Urinary bladder (tissue), 3 donors: ENCODE measurements at regions not wholly inside any gene's neighbourhood (a gene's known extent, or its start where the extent isn't known, plus 50 kb on each side); places are given as distances from the start of the nearest gene placed in this dataset.
"Not testable (repeated sequence)": the region's sequence is repeated elsewhere in the genome, so short reads cannot be mapped to it uniquely, and the experiment has no call there.

Experiments
- DNase-seq: peaks from one replicate; pipeline ENCODE4 v3.0.0-alpha.2; 2015; ENCODE audit errors: extremely low spot score
- H3K27ac ChIP-seq: one replicate; pipeline ENCODE4 v1.5.1; 2013; ENCODE audit warnings: low read depth, mild to moderate bottlenecking, moderate library complexity
- H3K36me3 ChIP-seq: one replicate; pipeline ENCODE4 v1.6.1; 2013; ENCODE audit warnings: mild to moderate bottlenecking, moderate library complexity; ENCODE audit not compliant: insufficient read depth
- H3K4me1 ChIP-seq: one replicate; pipeline ENCODE4 v1.6.1; 2013; ENCODE audit warnings: mild to moderate bottlenecking, moderate library complexity; ENCODE audit not compliant: insufficient read depth
- H3K4me3 ChIP-seq: one replicate; pipeline ENCODE4 v1.5.1; 2013; ENCODE audit warnings: low read depth, low read length
- whole genome bisulfite sequencing: extraction: QIAGEN DNeasy Blood & Tissue Kit; methylation state at CpG from one replicate; pipeline ENCODE4 v1.1.7; 2013; 5-methylcytosine and 5-hydroxymethylcytosine counted together
- donor health status: healthy with polysubstance abuse.
- donor health status: healthy.

DNA sequence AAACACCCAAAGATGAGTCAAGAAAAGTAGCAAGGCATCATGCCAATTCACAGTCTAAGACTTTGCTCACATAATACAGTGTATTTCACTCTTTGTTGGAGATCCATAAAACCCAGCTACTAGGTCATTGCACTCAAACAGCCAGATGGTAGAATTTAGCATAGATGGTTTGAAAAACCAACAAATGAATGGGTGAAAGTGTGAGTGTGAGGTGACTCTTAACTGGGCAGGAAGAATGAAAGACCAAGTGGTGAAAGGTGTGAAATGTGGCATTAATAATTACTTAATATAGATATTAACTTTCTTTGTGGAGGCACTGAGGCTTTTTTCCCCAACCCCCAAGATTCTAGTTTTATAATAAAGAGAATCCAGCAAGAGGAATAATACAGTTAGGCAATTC, 159.5 kb downstream of the SQOR start:
- no peaks in the 10 kb centered on the region for H3K4me1 ChIP-seq
- H3K4me3 ChIP-seq: no peak overlapping the region
- no peak overlapping the region for H3K27ac ChIP-seq
- DNase-seq: no peak
- no peaks in the 10 kb centered on the region for H3K36me3 ChIP-seq

- Histone ChIP-seq H3K4me1 (no peaks in the 10 kb centered on the region), H3K36me3 (no peaks in the 10 kb centered on the region), H3K27ac (no peak overlapping the region), H3K4me3 (no peak overlapping the region)
- WGBS: 57% methylated on average over 6 of the region's 6 CpGs
- DNase-seq: no peak
Measured at GRCh38 chr15:45794712-45795439, 160.0 kb downstream of the SQOR start.

DNA sequence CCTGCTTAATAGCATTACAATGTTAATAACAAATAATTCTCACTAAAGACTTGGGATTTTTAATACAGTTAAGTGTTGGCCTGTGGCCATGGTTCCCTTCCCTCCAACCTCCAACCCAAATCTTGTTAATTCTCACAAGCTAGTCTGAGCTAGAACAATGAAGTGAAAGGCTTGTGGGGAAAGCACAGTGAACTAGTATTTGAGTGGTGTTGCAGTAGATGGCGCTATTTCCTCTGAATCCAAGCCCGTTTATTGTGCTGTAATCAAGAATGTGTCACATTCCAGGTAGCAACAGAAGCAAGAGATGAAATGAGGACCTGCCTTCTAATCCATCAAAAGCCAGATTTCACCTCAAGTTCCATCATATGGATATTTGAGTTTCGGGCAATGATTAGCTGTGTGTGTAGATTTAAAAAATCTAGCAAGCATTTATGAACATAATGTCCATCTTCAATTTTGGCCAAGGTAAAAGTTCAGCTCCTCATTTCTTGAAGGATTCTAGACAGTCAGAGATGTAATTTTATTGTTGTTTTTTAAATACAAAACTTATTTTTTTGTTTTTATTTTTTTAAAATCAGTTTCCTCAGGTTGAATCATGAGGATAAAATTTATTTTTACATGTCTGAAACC, 160.7 kb downstream of the SQOR start:
- DNase-seq: no peak
- Histone ChIP-seq H3K36me3 (no peaks in the 10 kb centered on the region), H3K4me3 (no peak overlapping the region), H3K4me1 (no peaks in the 10 kb centered on the region), H3K27ac (no peak overlapping the region)
- WGBS: 25% methylated on average over 3 of the region's 3 CpGs

DNA sequence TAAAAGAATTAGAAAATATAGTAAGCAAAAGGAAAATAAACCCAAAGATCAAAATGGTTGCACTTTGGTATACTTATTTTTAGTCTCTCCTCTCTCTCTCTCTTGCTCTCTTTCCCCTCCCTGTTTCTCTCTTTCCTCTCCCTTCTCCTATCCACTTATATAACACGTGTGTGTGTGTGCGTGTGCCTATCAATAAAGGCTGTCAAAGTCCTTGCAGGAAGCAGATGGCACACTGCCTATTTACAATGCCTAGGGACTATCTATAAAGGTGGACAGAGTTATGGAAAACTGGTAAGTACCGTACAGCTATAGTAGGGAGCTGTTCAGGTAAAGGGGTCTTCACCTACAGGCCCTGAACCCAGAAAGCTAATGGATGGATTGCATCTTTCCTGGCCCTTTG, 161.6 kb downstream of the SQOR start:
- 81% methylated on average over 3 of the region's 3 CpGs for WGBS
- H3K27ac ChIP-seq: no peak overlapping the region
- no peak overlapping the region for H3K4me3 ChIP-seq
- H3K4me1 ChIP-seq: no peaks in the 10 kb centered on the region
- H3K36me3 ChIP-seq: no peaks in the 10 kb centered on the region
- no peak for DNase-seq

DNA sequence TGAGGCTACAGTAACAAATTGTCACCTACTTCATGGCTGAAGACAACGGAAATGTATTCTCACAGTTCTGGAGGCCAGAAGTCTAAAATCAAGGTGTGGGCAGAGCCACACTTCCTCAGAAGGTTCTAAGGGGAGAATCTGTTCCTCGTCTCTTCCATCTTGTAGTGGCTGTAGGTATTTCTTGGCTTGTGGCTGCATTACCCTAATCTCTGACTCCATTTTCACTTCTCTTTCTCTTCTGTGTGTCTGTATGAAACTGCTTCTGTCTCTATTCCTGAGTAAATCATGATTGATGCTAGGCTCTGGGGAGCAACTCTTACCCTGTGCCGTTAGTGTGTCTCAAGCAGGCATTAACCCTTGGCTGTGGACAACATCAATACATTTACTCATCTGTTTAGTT, 164.7 kb downstream of the SQOR start:
- no peak for DNase-seq
- Histone ChIP-seq H3K27ac (no peak overlapping the region), H3K36me3 (no peaks in the 10 kb centered on the region), H3K4me1 (no peaks in the 10 kb centered on the region), H3K4me3 (no peak overlapping the region)
- WGBS: 81% methylated on average over 3 of the region's 3 CpGs

DNA sequence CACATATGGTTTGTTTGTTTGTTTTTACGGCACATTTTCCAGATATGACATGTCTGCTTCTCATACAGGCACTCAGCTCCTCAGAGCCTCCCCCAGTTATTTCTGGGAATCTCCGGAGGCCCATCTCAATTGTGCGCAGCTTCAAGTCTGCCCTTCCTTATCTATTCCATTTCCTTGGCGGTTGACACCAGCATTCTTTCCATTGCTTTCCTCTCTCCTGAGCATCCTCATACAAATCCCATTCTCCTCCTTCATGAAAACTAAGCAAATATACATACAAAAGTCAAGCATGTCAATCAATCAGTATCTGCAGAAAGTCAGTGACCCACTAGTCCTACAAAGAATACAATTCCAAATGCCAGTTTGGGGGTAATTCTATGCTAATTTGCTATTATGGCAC, 166.7 kb downstream of the SQOR start:
- H3K27ac ChIP-seq: no peak overlapping the region
- 87% methylated on average over 4 of the region's 4 CpGs for WGBS
- H3K4me3 ChIP-seq: no peak overlapping the region
- no peaks in the 10 kb centered on the region for H3K4me1 ChIP-seq
- no peaks in the 10 kb centered on the region for H3K36me3 ChIP-seq
- no peak for DNase-seq

DNA sequence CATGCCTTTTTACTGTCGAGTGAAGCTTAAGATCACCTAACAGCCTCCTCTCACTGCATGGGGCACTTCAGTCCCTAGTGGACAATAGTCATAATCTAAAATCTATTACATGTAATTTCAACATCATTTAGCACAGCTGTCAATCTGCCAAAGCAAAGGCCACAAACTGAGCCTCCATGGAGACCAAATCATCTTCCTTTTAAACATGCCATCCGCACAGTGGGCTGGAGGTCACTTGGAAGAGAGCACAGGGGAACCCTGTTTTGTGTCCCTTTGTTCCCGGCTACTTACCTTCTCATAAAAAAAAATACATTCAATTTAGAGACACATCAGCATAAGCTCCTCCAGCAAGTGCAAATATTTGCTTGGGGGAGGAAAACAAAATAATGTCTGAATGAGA, 167.3 kb downstream of the SQOR start:
- no peak for DNase-seq
- no peaks in the 10 kb centered on the region for H3K36me3 ChIP-seq
- no peaks in the 10 kb centered on the region for H3K4me1 ChIP-seq
- no peak overlapping the region for H3K4me3 ChIP-seq
- H3K27ac ChIP-seq: no peak overlapping the region
- WGBS: 82% methylated on average over 3 of the region's 3 CpGs

DNA sequence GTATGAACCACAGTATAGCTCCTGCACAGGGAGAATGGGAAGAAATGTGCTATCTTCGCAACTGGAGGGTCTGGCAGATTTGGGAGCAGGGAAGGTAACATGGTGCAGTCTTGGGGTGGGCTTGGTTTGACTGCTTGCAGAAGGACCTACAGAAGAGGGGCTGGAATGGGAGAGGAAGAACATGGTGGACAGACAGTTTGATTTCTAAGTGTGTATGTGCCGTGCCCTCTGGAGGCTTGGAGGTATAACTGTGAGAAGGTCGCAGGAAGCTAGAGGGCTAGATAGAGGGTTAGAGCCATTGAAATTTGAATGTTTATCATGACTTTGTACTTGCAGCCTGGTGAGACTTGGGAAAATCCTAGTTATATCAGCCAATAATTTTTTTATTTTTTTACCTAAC, 169.2 kb downstream of the SQOR start:
- H3K4me3 ChIP-seq: no peak overlapping the region
- H3K27ac ChIP-seq: no peak overlapping the region
- no peaks in the 10 kb centered on the region for H3K4me1 ChIP-seq
- no peak for DNase-seq
- 94% methylated on average over 3 of the region's 3 CpGs for WGBS
- H3K36me3 ChIP-seq: no peaks in the 10 kb centered on the region

DNA sequence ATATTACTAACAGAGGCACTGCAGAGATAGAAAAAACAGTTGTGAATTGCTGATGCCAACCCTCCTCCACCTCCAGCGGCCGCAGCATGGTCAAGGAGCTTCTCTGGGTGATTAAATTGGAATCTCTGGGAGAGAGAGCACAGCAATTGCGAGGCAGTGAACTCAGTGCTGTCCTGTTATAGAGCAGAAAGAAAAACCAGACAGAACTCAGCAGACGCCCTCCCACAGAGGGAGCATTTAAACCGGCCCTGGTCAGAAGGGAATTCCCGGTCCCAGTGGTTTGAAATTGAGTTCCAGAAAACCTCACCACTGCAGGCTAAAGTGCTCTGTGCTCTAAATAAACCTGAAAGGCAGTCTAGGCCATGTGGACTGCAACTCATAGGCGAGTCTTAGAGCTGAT, 175.4 kb downstream of the SQOR start:
- H3K36me3 ChIP-seq: no peaks in the 10 kb centered on the region
- H3K4me3 ChIP-seq: no peak overlapping the region
- H3K4me1 ChIP-seq: no peaks in the 10 kb centered on the region
- no peak overlapping the region for H3K27ac ChIP-seq
- WGBS: 83% methylated on average over 7 of the region's 7 CpGs
- no peak for DNase-seq

DNA sequence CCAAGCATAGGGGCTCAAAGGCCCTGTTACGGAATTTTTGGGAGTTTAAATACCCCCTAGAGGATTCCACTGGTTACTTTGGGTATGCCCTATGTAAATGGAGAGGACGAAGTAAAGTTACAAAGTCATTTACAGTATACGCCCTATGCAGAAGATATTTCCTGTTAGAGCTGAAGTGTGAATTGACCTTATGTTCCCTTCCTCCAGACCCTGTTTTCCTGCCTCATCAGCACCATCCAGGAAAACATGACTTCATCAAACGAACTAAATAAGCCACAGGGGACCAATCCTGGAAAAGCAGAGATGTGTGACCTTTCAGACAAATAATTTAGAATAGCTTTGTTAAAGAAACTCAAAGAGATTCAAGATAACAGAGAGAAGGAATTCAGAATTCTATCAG, 177.4 kb downstream of the SQOR start:
- Histone ChIP-seq H3K4me1 (no peaks in the 10 kb centered on the region), H3K4me3 (no peak overlapping the region), H3K27ac (no peak overlapping the region), H3K36me3 (no peaks in the 10 kb centered on the region)
- WGBS: 59% methylated on average over 4 of the region's 4 CpGs
- DNase-seq: no peak

- H3K27ac ChIP-seq, H3K36me3 ChIP-seq, DNase-seq, H3K4me1 ChIP-seq, H3K4me3 ChIP-seq: not testable (repeated sequence)
- 88% methylated on average over 2 of the region's 2 CpGs for WGBS
Measured at GRCh38 chr15:45817578-45817977, 182.7 kb downstream of the SQOR start.

GRCh38 chr15:45821390-45821789, 186.6 kb downstream of the SQOR start:
- H3K4me3 ChIP-seq: no peak overlapping the region
- DNase-seq: no peak
- H3K36me3 ChIP-seq: no peaks in the 10 kb centered on the region
- H3K27ac ChIP-seq: no peak overlapping the region
- H3K4me1 ChIP-seq: no peaks in the 10 kb centered on the region
- 86% methylated on average over 3 of the region's 3 CpGs for WGBS

DNA sequence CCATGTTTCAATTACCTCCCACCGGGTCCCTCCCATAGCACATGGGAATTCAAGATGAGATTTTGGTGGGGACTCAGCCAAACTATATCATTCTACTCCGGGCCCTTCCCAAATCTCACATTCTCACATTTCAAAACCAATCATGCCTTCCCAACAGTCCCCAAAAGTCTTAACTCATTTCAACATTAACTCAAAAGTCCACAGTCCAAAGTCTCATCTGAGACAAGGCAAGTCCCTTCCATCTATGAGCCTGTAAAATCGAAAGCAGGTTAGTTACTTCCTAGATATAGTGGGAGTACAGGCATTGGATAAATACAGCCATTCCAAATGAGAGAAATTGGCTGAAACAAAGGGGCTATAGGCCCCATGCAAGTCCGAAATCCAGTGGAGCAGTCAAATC, 188.1 kb downstream of the SQOR start:
- H3K4me1 ChIP-seq, DNase-seq, H3K27ac ChIP-seq, H3K36me3 ChIP-seq, H3K4me3 ChIP-seq: not testable (repeated sequence)
- 85% methylated on average over 4 of the region's 4 CpGs for WGBS

- Histone ChIP-seq H3K4me3 (no peak overlapping the region), H3K36me3 (no peaks in the 10 kb centered on the region), H3K4me1 (no peaks in the 10 kb centered on the region), H3K27ac (no peak overlapping the region)
- no peak for DNase-seq
- WGBS: 69% methylated on average over 4 of the region's 4 CpGs
Measured at GRCh38 chr15:45827275-45827674, 192.4 kb downstream of the SQOR start.
